Parathyroid adenoma (tissue), 2 donors: ENCODE measurements at regions not wholly inside any gene's neighbourhood (a gene's known extent, or its start where the extent isn't known, plus 50 kb on each side); places are given as distances from the start of the nearest gene placed in this dataset.

Source experiments
- H2AFZ ChIP-seq: fragments of 300-600 bp; sonication (generic); one replicate; pipeline ENCODE4 v1.7.0; 2017; ENCODE audit warnings: antibody characterized with exemption, mild to moderate bottlenecking
- H3K27ac ChIP-seq: fragments of 300-600 bp; sonication (generic); one replicate; pipeline ENCODE4 v1.7.0; 2017
- H3K27me3 ChIP-seq: fragments of 300-600 bp; sonication (generic); one replicate; pipeline ENCODE4 v1.7.0; 2017; ENCODE audit warnings: low read length; ENCODE audit not compliant: control insufficient read depth, insufficient read depth
- H3K36me3 ChIP-seq: fragments of 300-600 bp; sonication (generic); one replicate; pipeline ENCODE4 v1.7.0; 2017; ENCODE audit warnings: low read length; ENCODE audit not compliant: control insufficient read depth, insufficient read depth
- H3K4me1 ChIP-seq: fragments of 300-600 bp; sonication (generic); one replicate; pipeline ENCODE4 v1.7.0; 2017; ENCODE audit warnings: control low read depth
- H3K4me2 ChIP-seq: fragments of 300-600 bp; sonication (generic); one replicate; pipeline ENCODE4 v1.7.0; 2017; ENCODE audit warnings: low read length
- H3K4me3 ChIP-seq: fragments of 300-600 bp; sonication (generic); one replicate; pipeline ENCODE4 v1.7.0; 2017; ENCODE audit warnings: low read depth, low read length
- H3K79me2 ChIP-seq: fragments of 300-600 bp; sonication (generic); one replicate; pipeline ENCODE4 v1.7.0; 2017; ENCODE audit warnings: control low read depth
- H3K9ac ChIP-seq: fragments of 300-600 bp; sonication (generic); one replicate; pipeline ENCODE4 v1.7.0; 2017; ENCODE audit warnings: mild to moderate bottlenecking
- H3K9me3 ChIP-seq: fragments of 300-600 bp; sonication (generic); one replicate; pipeline ENCODE4 v1.7.0; 2017; ENCODE audit warnings: low read length; ENCODE audit not compliant: control insufficient read depth
- TF ChIP-seq, protein P1 (sequence below): fragments of 300-600 bp; sonication (generic); IDR thresholded peaks from one replicate; pipeline ENCODE4 v1.7.0; 2017; ENCODE audit warnings: antibody characterized with exemption, mild to moderate bottlenecking
- donor health status: primary hyperparathyroidism.

DNA sequence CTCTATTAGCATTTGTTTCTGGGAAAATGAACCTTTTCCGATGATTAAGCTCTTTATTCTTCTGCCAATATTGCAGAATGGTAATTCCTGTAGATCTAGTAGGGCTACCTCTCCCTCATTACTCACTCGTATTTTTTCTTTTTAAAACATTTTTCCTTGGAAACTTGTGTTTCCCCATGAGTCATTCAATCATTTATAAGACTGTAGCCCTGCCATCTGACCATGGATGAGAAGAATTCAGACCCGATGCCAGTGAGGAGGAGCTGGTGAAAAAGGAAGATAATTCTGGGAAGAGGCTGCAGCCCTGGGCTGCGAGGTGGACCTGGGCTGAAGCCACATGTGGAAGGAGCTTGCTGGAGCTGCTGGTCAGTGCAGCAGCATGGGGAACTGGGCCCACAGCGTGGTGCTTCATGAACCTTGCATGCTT lies 242.8 kb downstream of the KLF6 start:
- Histone ChIP-seq H3K4me2 (no peak overlapping the region), H3K4me1 (no peaks in the 10 kb centered on the region), H3K27me3 (no peaks in the 10 kb centered on the region), H3K9ac (no peak overlapping the region), H2AFZ (no peak overlapping the region), H3K27ac (no peak overlapping the region), H3K4me3 (no peak overlapping the region), H3K79me2 (no peaks in the 10 kb centered on the region), H3K36me3 (no peaks in the 10 kb centered on the region), H3K9me3 (no peaks in the 10 kb centered on the region)
- TF ChIP-seq, protein P1, sequence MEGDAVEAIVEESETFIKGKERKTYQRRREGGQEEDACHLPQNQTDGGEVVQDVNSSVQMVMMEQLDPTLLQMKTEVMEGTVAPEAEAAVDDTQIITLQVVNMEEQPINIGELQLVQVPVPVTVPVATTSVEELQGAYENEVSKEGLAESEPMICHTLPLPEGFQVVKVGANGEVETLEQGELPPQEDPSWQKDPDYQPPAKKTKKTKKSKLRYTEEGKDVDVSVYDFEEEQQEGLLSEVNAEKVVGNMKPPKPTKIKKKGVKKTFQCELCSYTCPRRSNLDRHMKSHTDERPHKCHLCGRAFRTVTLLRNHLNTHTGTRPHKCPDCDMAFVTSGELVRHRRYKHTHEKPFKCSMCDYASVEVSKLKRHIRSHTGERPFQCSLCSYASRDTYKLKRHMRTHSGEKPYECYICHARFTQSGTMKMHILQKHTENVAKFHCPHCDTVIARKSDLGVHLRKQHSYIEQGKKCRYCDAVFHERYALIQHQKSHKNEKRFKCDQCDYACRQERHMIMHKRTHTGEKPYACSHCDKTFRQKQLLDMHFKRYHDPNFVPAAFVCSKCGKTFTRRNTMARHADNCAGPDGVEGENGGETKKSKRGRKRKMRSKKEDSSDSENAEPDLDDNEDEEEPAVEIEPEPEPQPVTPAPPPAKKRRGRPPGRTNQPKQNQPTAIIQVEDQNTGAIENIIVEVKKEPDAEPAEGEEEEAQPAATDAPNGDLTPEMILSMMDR, result no peak

DNA sequence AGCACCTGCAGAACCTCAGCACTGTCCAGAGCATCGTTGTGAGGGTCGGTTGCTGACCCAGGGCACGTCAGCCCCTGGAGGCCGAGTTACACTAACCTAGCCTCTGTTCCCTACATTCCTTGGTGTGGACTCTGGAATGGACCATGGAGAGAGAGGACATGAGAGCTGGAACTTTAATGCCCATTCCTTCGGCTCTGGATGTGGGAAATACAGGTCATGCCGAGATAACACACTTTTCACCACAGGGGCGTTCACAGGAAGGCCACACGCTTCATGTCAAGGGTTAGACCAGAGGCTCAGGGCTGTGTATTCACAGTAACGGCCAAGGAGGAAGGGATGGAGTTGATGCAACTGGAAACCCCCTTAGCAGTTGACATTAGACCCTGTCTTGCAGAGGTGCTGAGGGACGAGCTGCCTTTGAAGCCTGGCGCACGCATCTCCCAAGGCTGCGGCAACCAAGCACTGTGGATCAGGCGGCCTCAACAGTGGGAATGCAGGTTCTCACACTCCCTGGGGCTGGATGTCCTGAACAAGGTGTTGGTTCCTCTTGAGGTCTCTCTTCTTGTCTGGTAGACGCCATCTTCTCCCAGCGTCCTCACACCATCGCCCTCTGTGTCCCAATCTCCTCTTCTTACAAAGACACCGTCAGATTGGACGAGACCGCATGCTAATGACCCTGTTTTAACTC lies 245.2 kb downstream of the KLF6 start:
- no peaks in the 10 kb centered on the region for H3K27me3 ChIP-seq
- H3K36me3 ChIP-seq, result no peaks in the 10 kb centered on the region
- no peak overlapping the region for H3K4me3 ChIP-seq
- H2AFZ ChIP-seq, result no peak overlapping the region
- H3K27ac ChIP-seq, result no peak overlapping the region
- H3K4me2 ChIP-seq, result no peak overlapping the region
- H3K79me2 ChIP-seq, result no peaks in the 10 kb centered on the region
- no peak overlapping the region for H3K9ac ChIP-seq
- no peaks in the 10 kb centered on the region for H3K4me1 ChIP-seq
- TF ChIP-seq, protein P1, result no peak
- H3K9me3 ChIP-seq, result no peaks in the 10 kb centered on the region

DNA sequence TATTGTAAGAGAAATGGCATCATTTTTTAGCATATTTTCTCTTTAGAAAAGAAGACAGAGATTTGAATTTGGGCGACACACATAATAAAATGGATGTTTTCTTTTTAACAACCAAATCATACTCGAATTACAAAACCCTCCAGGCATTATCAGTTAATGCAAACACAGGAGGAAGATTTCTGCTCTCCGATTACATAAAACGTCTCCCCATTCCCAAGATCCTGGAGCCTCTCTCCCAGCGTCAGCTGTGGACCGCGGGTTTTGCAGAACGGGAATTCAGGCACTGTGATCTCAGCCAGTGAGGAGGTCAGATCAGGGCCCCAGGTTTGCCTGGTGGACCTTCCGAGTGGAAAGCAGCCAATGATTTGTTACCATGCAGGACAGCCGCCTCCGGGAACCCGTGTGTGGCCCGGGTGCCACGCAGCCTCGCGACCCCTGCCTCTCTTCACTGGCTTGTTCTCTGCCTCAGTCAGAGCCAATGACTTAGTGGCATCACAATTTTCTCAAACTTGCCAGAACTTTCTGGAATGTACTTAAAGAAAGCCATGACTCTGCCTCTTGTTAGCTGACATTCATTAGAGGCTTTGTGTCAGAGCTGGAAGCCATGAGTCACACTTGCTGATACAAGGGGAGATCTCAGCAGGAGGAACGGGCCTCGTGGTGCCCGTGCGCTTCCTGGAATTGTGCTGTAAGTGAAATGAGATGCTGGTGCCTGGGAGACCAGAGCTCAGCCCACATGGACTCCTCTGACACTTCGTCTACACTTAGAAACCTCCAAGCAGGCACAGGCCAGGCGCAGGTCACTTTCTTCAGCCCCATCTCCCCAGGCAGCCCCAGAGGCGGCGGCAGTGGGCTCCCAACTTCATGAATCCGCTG lies 246.1 kb downstream of the KLF6 start:
- H3K9ac ChIP-seq, result no peak overlapping the region
- no peaks in the 10 kb centered on the region for H3K4me1 ChIP-seq

DNA sequence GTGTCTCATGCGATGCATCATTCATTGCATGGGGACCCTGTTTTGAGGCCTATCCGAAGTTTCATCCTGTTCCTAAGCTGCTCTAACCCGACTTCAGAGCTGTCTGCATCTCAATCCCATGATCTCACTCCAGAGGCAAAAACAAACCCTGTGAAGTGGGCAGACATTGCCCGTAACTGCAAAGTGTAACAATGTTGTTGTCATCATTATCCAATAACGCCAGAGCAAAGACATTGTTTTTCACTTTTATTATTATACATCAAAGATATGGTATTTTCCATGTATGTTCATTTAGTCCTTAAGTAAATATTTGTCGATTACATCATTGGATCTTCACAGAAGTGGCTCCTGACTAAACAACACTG lies 246.7 kb downstream of the KLF6 start:
- TF ChIP-seq, protein P1, result no peak
- no peak overlapping the region for H3K27ac ChIP-seq
- H3K4me3 ChIP-seq, result no peak overlapping the region
- H3K9me3 ChIP-seq, result no peaks in the 10 kb centered on the region
- no peaks in the 10 kb centered on the region for H3K27me3 ChIP-seq
- H3K36me3 ChIP-seq, result no peaks in the 10 kb centered on the region
- H2AFZ ChIP-seq, result no peak overlapping the region
- H3K79me2 ChIP-seq, result no peaks in the 10 kb centered on the region
- no peaks in the 10 kb centered on the region for H3K4me1 ChIP-seq
- H3K4me2 ChIP-seq, result no peak overlapping the region
- H3K9ac ChIP-seq, result no peak overlapping the region

More for the DNA sequence above, 246.1 kb downstream of the KLF6 start:
- Histone ChIP-seq H3K4me2 (no peak overlapping the region), H3K27me3 (no peaks in the 10 kb centered on the region), H3K4me3 (no peak overlapping the region), H3K27ac (no peak overlapping the region), H3K36me3 (no peaks in the 10 kb centered on the region), H3K9me3 (no peaks in the 10 kb centered on the region), H2AFZ (no peak overlapping the region), H3K79me2 (no peaks in the 10 kb centered on the region)
- TF ChIP-seq, protein P1, result no peak
